ENCODE measurements at regions not wholly inside any gene's neighbourhood (a gene's known extent, or its start where the extent isn't known, plus 50 kb on each side); places are given as distances from the start of the nearest gene placed in this dataset.

GRCh38 chr15:61651267-61651666 lies 409.0 kb downstream of the VPS13C start:
- TF ChIP-seq RAD21 (IDR thresholded peaks at IDR 0.05; ENCODE audit: low read length): no peak
- TF ChIP-seq USF2 (IDR thresholded peaks at IDR 0.05; ENCODE audit: low read depth, low read length): no peak
- TF ChIP-seq RFX5 (IDR thresholded peaks at IDR 0.05; ENCODE audit: low read depth, low read length): no peak
- no peak for TF ChIP-seq SMC3 (IDR thresholded peaks at IDR 0.05; ENCODE audit: low read depth, low read length)
- no peak for TF ChIP-seq CHD1 (IDR thresholded peaks at IDR 0.05; ENCODE audit: low read depth, low read length)
- TF ChIP-seq MAZ (IDR thresholded peaks at IDR 0.05; ENCODE audit: borderline replicate concordance, low read depth, low read length): no peak
- TF ChIP-seq BHLHE40 (IDR thresholded peaks at IDR 0.05; ENCODE audit: low read depth, low read length): no peak
- TF ChIP-seq ELK1 (IDR thresholded peaks at IDR 0.05; ENCODE audit: borderline replicate concordance, low read depth, low read length): no peak
- no peak for TF ChIP-seq RCOR1 (IDR thresholded peaks at IDR 0.05; ENCODE audit: insufficient replicate concordance, low read length)
- no peak for TF ChIP-seq POLR2A (IDR thresholded peaks at IDR 0.05; ENCODE audit: low read depth, low read length)
- no peak for TF ChIP-seq CTCF (conservative IDR thresholded peaks at IDR 0.05; ENCODE audit: low read depth, low read length)
- no peak for TF ChIP-seq MAFK (IDR thresholded peaks at IDR 0.05; ENCODE audit: low read depth, low read length)
- TF ChIP-seq CEBPB (IDR thresholded peaks at IDR 0.05; ENCODE audit: low read depth, low read length): no peak
- no peak for TF ChIP-seq MXI1 (IDR thresholded peaks at IDR 0.05; ENCODE audit: borderline replicate concordance, low read depth, low read length)
- TF ChIP-seq NFE2L2 (IDR thresholded peaks at IDR 0.05; ENCODE audit: low read depth, low read length): no peak
- no peak for TF ChIP-seq FOS (IDR thresholded peaks at IDR 0.05; ENCODE audit: low read depth, low read length)
- H4K20me1 ChIP-seq (ENCODE audit: insufficient read depth, low read length): no peaks in the 10 kb centered on the region
- H2BK5ac ChIP-seq (ENCODE audit: low read depth, low read length, poor library complexity, severe bottlenecking): no peak overlapping the region
- H3K4me1 ChIP-seq (ENCODE audit: control insufficient read depth, insufficient read depth, low read length): no peaks in the 10 kb centered on the region
- no peak overlapping the region for H3K4me3 ChIP-seq (ENCODE audit: insufficient read depth, low read depth, low read length)
- no peak overlapping the region for H3K27ac ChIP-seq (ENCODE audit: insufficient read depth, low read length)
- H3K23ac ChIP-seq (ENCODE audit: low read depth, low read length): no peak overlapping the region
- H3K36me3 ChIP-seq (ENCODE audit: control insufficient read depth, insufficient read depth, low read length): no peaks in the 10 kb centered on the region
- CTCF ChIA-PET: interaction anchor here (0.6 kb wide), 1 partner anchor 1889 kb away, joined by 5 read pairs; no protein-coding TSS in a partner anchor
- H4K91ac ChIP-seq (ENCODE audit: insufficient read depth, low read depth, low read length): no peak overlapping the region
- H2AK5ac ChIP-seq (ENCODE audit: low read depth, low read length): no peak overlapping the region
- H3K9ac ChIP-seq (ENCODE audit: low read depth, low read length): no peak overlapping the region
- H3K4me2 ChIP-seq (ENCODE audit: low read depth, low read length): no peak overlapping the region
- H3K14ac ChIP-seq (replicated peaks; ENCODE audit: low read depth, low read length): no peak overlapping the region
- no peak overlapping the region for H2AFZ ChIP-seq (replicated peaks; ENCODE audit: low read length, poor library complexity)
- no peak overlapping the region for H3K56ac ChIP-seq (ENCODE audit: extremely low read depth, insufficient read depth, low read length)
- no peak overlapping the region for H4K8ac ChIP-seq (ENCODE audit: low read depth in 2 of 2, low read length in 2 of 2)
- dilution Hi-C loops (cut with HindIII; ENCODE audit: low sequenced_read_pairs, unreplicated experiment) (no loop called here), in situ Hi-C loops (cut with MboI; ENCODE audit: low sequenced_read_pairs) (no loop called here), intact Hi-C loops (cut with micrococcal nuclease) (no loop called here)
- 14% methylated on average over 1 of the region's 3 CpGs; no CpG with 5 or more reads in 1 of the 2 experiments for WGBS, 2 experiments (ENCODE audit: extremely low coverage in 2 of 2, insufficient read length in 1 of 2)
- no peak for ATAC-seq (ENCODE audit: low read depth)
- H3K9me1 ChIP-seq (ENCODE audit: insufficient read depth, low read length): no peaks in the 10 kb centered on the region
- no peak overlapping the region for H3K18ac ChIP-seq (ENCODE audit: low read depth, low read length)
- H2BK20ac ChIP-seq (ENCODE audit: low read depth, low read length): no peak overlapping the region
- no peaks in the 10 kb centered on the region for H3K79me1 ChIP-seq (ENCODE audit: low read depth in 1 of 2, low read length in 2 of 2)
- no peaks in the 10 kb centered on the region; the same call in 1 of the 2 replicates for H3K27me3 ChIP-seq (ENCODE audit: control insufficient read depth, insufficient read depth, low read length)
- H2BK120ac ChIP-seq (ENCODE audit: low read depth, low read length): no peak overlapping the region
- no TSS peak for BruUV-seq (replicated peaks)
- no peak overlapping the region for H2AK9ac ChIP-seq (replicated peaks; ENCODE audit: low read depth, low read length, poor library complexity)
- POLR2A ChIA-PET (ENCODE audit: unreplicated experiment): no interaction called here
- no peak overlapping the region for H3K4ac ChIP-seq (ENCODE audit: low read depth, low read length)
- no peaks in the 10 kb centered on the region for H3K9me3 ChIP-seq (ENCODE audit: control insufficient read depth, insufficient read depth, low read length)
- H4K5ac ChIP-seq (ENCODE audit: low read depth, low read length): no peak overlapping the region
- no peak for DNase-seq
- no peak overlapping the region for H2BK15ac ChIP-seq (ENCODE audit: low read depth, low read length)
